Keratinocyte (primary cell): ENCODE measurements at regions not wholly inside any gene's neighbourhood (a gene's known extent, or its start where the extent isn't known, plus 50 kb on each side); places are given as distances from the start of the nearest gene placed in this dataset.

Experiments
- DNase-seq: peaks from one replicate; pipeline ENCODE4 v3.0.0-alpha.2; 2011; ENCODE audit warnings: low read depth, missing footprints, low spot score
- FAIRE-seq: peaks from 2 replicates; lab custom pipeline; 2011; peaks lifted over from hg19 to GRCh38; lab: Jason Lieb, UNC
- H2AFZ ChIP-seq: 2 replicates; pipeline ENCODE4 v1.6.0; 2012; ENCODE audit warnings: low read length, control low read depth, inconsistent platforms; ENCODE audit not compliant: control insufficient read depth
- H3K27ac ChIP-seq: 2 replicates; pipeline ENCODE4 v1.5.1; 2011; ENCODE audit warnings: low read length; ENCODE audit not compliant: control insufficient read depth, insufficient read depth
- H3K27me3 ChIP-seq: 3 replicates; pipeline ENCODE4 v1.6.0; 2011; ENCODE audit warnings: low read length; ENCODE audit not compliant: control insufficient read depth, insufficient read depth; ENCODE audit errors: extremely low read depth
- H3K36me3 ChIP-seq, 2 experiments: 2 replicates in 1 of 2; 3 replicates in 1 of 2; pipeline ENCODE4 v1.5.1; 2011; ENCODE audit warnings: low read length in 2 of 2, mild to moderate bottlenecking in 1 of 2; ENCODE audit not compliant: control insufficient read depth in 2 of 2, insufficient read depth in 2 of 2; ENCODE audit errors: extremely low read depth in 1 of 2
- H3K4me1 ChIP-seq: 3 replicates; pipeline ENCODE4 v1.5.1; 2011; ENCODE audit warnings: low read length; ENCODE audit not compliant: control insufficient read depth, insufficient read depth; ENCODE audit errors: extremely low read depth
- H3K4me2 ChIP-seq: 3 replicates; pipeline ENCODE4 v1.6.0; 2011; ENCODE audit warnings: low read depth, low read length; ENCODE audit not compliant: control insufficient read depth, insufficient read depth; ENCODE audit errors: extremely low read depth
- H3K4me3 ChIP-seq, 3 experiments: fragments of 200-600 bp in 1 of 3; sonication (generic) in 1 of 3; 2 replicates in 2 of 3; 3 replicates in 1 of 3; pipeline ENCODE4 v1.5.1; 2011 to 2016; ENCODE audit warnings: low read length in 3 of 3, mild to moderate bottlenecking in 3 of 3, control low read depth in 2 of 3, inconsistent platforms in 1 of 3, low read depth in 1 of 3, mixed read lengths in 1 of 3, mixed run types in 1 of 3, moderate library complexity in 1 of 3; ENCODE audit not compliant: control insufficient read depth in 2 of 3, insufficient read depth in 2 of 3; ENCODE audit errors: extremely low read depth in 1 of 3
- H3K79me2 ChIP-seq: 2 replicates; pipeline ENCODE4 v1.6.0; 2012; ENCODE audit warnings: low read length; ENCODE audit not compliant: control insufficient read depth, insufficient read depth
- H3K9ac ChIP-seq: 3 replicates; pipeline ENCODE4 v1.6.0; 2011; ENCODE audit warnings: low read length; ENCODE audit not compliant: control insufficient read depth, insufficient read depth; ENCODE audit errors: extremely low read depth
- H3K9me1 ChIP-seq: 3 replicates; pipeline ENCODE4 v1.6.0; 2011; ENCODE audit warnings: low read length; ENCODE audit not compliant: control insufficient read depth, insufficient read depth; ENCODE audit errors: extremely low read depth
- H3K9me3 ChIP-seq: 2 replicates; pipeline ENCODE4 v1.5.1; 2012; ENCODE audit warnings: low read depth, low read length; ENCODE audit not compliant: control insufficient read depth
- H4K20me1 ChIP-seq: 3 replicates; pipeline ENCODE4 v1.6.0; 2011; ENCODE audit warnings: low read length; ENCODE audit not compliant: control insufficient read depth, insufficient read depth; ENCODE audit errors: extremely low read depth
- EZH2 ChIP-seq: IDR thresholded peaks from one replicate; pipeline ENCODE4 v1.6.1; 2012; ENCODE audit warnings: inconsistent platforms, mild to moderate bottlenecking, low read length, moderate library complexity
- dilution Hi-C: fragments of 300-500 bp; cut with MboI; formaldehyde crosslinking; loops from one replicate; pipeline ENCODE4 v1.7.0; 2020; ENCODE audit warnings: low sequenced_read_pairs; ENCODE audit not compliant: extremely low pct_ligation_motif_present
- TF ChIP-seq, protein P1 (sequence below), 3 experiments: IDR thresholded peaks in 1 of 3; conservative IDR thresholded peaks in 1 of 3; optimal IDR thresholded peaks in 1 of 3; 2 replicates in 2 of 3; 3 replicates in 1 of 3; pipeline versions ENCODE3 to v1.5.1; 2011; ENCODE audit warnings: low read length in 3 of 3, mild to moderate bottlenecking in 3 of 3, moderate library complexity in 2 of 3, control low read depth in 1 of 3, inconsistent platforms in 1 of 3; ENCODE audit not compliant: insufficient read depth in 2 of 3; ENCODE audit errors: extremely low read depth in 1 of 3

DNA sequence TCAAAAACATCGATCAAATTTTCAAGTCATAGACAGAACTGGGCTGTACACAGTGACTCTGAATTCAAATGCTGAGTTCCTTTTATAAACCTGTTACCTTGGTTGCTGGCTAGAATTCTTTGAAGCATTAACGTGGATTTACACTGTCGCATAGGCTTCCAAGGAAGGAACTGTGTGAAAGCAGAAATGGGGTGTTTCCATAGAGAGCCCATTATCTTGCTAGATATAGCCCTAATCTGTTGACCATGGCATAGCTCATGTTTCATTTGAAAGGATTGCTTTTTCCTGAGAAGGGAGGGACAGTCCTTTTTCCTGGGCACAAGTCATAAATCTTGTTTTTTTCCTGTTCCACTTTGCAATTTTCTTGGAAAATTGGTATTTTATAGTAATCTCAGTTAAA is 73.8 kb upstream of the NEUROD1 start:
- no peaks in the 10 kb centered on the region for H3K9me1 ChIP-seq
- DNase-seq (no peak), FAIRE-seq (no peak)
- H3K4me2 ChIP-seq = no peak overlapping the region
- dilution Hi-C loops = no loop called here
- H3K27me3 ChIP-seq = no peaks in the 10 kb centered on the region
- no peak overlapping the region for H2AFZ ChIP-seq
- H3K36me3 ChIP-seq = no peaks in the 10 kb centered on the region
- H3K4me3 ChIP-seq = no peak overlapping the region
- no peaks in the 10 kb centered on the region for H3K4me1 ChIP-seq
- H3K9ac ChIP-seq = no peak overlapping the region
- no peaks in the 10 kb centered on the region for H4K20me1 ChIP-seq
- no peaks in the 10 kb centered on the region for H3K9me3 ChIP-seq
- H3K27ac ChIP-seq = no peak overlapping the region
- TF ChIP-seq, protein P1, sequence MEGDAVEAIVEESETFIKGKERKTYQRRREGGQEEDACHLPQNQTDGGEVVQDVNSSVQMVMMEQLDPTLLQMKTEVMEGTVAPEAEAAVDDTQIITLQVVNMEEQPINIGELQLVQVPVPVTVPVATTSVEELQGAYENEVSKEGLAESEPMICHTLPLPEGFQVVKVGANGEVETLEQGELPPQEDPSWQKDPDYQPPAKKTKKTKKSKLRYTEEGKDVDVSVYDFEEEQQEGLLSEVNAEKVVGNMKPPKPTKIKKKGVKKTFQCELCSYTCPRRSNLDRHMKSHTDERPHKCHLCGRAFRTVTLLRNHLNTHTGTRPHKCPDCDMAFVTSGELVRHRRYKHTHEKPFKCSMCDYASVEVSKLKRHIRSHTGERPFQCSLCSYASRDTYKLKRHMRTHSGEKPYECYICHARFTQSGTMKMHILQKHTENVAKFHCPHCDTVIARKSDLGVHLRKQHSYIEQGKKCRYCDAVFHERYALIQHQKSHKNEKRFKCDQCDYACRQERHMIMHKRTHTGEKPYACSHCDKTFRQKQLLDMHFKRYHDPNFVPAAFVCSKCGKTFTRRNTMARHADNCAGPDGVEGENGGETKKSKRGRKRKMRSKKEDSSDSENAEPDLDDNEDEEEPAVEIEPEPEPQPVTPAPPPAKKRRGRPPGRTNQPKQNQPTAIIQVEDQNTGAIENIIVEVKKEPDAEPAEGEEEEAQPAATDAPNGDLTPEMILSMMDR (optimal IDR thresholded peaks at IDR 0.05 in 1 of 3, IDR thresholded peaks at IDR 0.05 in 1 of 3, conservative IDR thresholded peaks at IDR 0.05 in 1 of 3; ENCODE audit: extremely low read depth in 1 of 3, insufficient read depth in 2 of 3, low read length in 3 of 3) = no peak
- TF ChIP-seq EZH2 = no peak
- H3K79me2 ChIP-seq = no peaks in the 10 kb centered on the region

DNA sequence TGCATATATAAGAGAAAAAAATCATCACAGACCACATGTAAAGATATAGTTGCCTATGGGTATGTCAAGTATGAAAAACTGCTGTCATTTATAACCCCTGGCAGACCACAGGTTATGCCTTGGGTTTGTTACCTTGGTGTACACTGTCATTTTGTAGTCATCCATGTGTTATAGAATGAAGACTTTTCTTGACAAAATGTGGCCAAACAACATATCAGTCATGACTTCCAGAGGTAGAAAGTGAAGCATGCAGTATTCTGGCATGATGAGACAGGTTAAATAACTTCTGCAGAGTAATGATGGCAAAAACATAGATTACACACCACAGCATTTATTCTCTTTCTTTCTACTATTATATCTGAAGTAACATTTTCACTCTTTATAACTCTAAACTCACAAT is 74.9 kb upstream of the NEUROD1 start:
- DNase-seq (no peak), FAIRE-seq (no peak)
- H4K20me1 ChIP-seq = no peaks in the 10 kb centered on the region
- TF ChIP-seq, protein P1 (optimal IDR thresholded peaks at IDR 0.05 in 1 of 3, IDR thresholded peaks at IDR 0.05 in 1 of 3, conservative IDR thresholded peaks at IDR 0.05 in 1 of 3; ENCODE audit: extremely low read depth in 1 of 3, insufficient read depth in 2 of 3, low read length in 3 of 3) = no peak
- TF ChIP-seq EZH2 = no peak
- H3K79me2 ChIP-seq = no peaks in the 10 kb centered on the region
- H3K36me3 ChIP-seq = no peaks in the 10 kb centered on the region
- H3K4me3 ChIP-seq = no peak overlapping the region
- no peak overlapping the region for H3K27ac ChIP-seq
- no peak overlapping the region for H3K4me2 ChIP-seq
- no peak overlapping the region for H3K9ac ChIP-seq
- H3K9me3 ChIP-seq = no peaks in the 10 kb centered on the region
- no peaks in the 10 kb centered on the region for H3K27me3 ChIP-seq
- no peaks in the 10 kb centered on the region for H3K4me1 ChIP-seq
- dilution Hi-C loops = no loop called here
- H2AFZ ChIP-seq = no peak overlapping the region
- no peaks in the 10 kb centered on the region for H3K9me1 ChIP-seq
